PFSK-1 (cell line): ENCODE measurements at regions not wholly inside any gene's neighbourhood (a gene's known extent, or its start where the extent isn't known, plus 50 kb on each side); places are given as distances from the start of the nearest gene placed in this dataset.

Experiments
- FOXP2 ChIP-seq: optimal IDR thresholded peaks from 2 replicates; pipeline ENCODE3; 2011; ENCODE audit warnings: borderline replicate concordance, control low read depth, inconsistent platforms; ENCODE audit not compliant: insufficient read depth; ENCODE audit errors: extremely low read length, extremely low read depth
- POLR2AphosphoS5 ChIP-seq: IDR thresholded peaks from 2 replicates; pipeline ENCODE4 v1.6.1; 2012; ENCODE audit warnings: low read depth, mild to moderate bottlenecking, control low read depth, low read length, moderate library complexity
- SIN3A ChIP-seq: IDR thresholded peaks from 2 replicates; pipeline ENCODE4 v1.6.1; 2012; ENCODE audit warnings: mild to moderate bottlenecking, low read length, moderate library complexity, borderline replicate concordance; ENCODE audit not compliant: insufficient read depth
- TAF1 ChIP-seq: IDR thresholded peaks from 2 replicates; pipeline ENCODE4 v1.6.1; 2012; ENCODE audit warnings: low read length, control low read depth, borderline replicate concordance; ENCODE audit not compliant: insufficient read depth
- TF ChIP-seq, protein P1 (sequence below), 2 experiments: IDR thresholded peaks; 2 replicates each; pipeline versions ENCODE4 v1.6.1 to v1.8.0; 2011 to 2012; ENCODE audit warnings: low read depth in 2 of 2, low read length in 2 of 2, control low read depth in 1 of 2, inconsistent platforms in 1 of 2, mild to moderate bottlenecking in 1 of 2, moderate library complexity in 1 of 2; ENCODE audit not compliant: insufficient read depth in 1 of 2

DNA sequence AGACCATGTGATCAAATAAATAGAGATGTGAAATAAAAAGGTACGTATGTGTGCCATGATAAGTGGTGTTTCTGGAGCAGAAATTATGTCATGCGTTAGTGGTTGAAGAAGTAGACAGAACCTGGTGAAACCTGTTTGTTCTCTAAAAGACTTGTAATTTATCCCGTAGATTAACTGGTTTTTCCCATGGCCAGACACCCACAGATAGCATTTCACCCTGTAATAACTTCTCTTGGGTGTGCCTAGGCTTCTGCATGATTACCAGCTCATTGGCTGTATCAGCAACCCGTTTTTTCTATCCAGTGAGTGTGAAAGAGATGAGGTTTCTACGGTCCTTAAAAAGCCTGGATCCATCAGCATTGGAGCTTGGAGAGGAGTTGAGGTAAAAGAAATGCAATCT, 471.3 kb downstream of the NPIPA7 start:
- no peak for TF ChIP-seq FOXP2
- no peak for TF ChIP-seq POLR2AphosphoS5
- TF ChIP-seq SIN3A, result no peak
- TF ChIP-seq TAF1, result no peak
- TF ChIP-seq, protein P1, sequence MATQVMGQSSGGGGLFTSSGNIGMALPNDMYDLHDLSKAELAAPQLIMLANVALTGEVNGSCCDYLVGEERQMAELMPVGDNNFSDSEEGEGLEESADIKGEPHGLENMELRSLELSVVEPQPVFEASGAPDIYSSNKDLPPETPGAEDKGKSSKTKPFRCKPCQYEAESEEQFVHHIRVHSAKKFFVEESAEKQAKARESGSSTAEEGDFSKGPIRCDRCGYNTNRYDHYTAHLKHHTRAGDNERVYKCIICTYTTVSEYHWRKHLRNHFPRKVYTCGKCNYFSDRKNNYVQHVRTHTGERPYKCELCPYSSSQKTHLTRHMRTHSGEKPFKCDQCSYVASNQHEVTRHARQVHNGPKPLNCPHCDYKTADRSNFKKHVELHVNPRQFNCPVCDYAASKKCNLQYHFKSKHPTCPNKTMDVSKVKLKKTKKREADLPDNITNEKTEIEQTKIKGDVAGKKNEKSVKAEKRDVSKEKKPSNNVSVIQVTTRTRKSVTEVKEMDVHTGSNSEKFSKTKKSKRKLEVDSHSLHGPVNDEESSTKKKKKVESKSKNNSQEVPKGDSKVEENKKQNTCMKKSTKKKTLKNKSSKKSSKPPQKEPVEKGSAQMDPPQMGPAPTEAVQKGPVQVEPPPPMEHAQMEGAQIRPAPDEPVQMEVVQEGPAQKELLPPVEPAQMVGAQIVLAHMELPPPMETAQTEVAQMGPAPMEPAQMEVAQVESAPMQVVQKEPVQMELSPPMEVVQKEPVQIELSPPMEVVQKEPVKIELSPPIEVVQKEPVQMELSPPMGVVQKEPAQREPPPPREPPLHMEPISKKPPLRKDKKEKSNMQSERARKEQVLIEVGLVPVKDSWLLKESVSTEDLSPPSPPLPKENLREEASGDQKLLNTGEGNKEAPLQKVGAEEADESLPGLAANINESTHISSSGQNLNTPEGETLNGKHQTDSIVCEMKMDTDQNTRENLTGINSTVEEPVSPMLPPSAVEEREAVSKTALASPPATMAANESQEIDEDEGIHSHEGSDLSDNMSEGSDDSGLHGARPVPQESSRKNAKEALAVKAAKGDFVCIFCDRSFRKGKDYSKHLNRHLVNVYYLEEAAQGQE (IDR thresholded peaks at IDR 0.05; ENCODE audit: insufficient read depth in 1 of 2, low read depth in 2 of 2, low read length in 2 of 2), result no peak

DNA sequence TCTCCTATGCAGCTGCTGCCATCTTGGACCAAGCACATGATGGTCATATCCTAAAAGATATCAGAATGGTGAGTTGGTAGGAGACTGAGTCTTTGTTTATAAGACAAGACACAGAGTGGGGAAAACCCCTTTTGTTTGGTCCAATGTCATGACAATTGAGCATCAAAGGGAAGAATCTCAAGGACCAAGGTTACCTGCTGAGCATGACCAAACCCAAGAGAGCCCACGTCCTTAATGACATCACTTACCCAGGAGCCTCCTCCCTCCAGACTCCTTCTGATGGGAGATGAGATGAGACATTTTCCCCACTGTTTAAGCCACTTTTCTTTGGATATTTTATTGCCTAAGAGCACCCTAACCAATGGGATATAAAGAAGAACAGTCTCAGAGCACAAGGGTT, 478.1 kb downstream of the NPIPA7 start:
- TF ChIP-seq SIN3A (no peak), TAF1 (no peak), FOXP2 (no peak), POLR2AphosphoS5 (no peak)
- TF ChIP-seq, protein P1 (IDR thresholded peaks at IDR 0.05; ENCODE audit: insufficient read depth in 1 of 2, low read depth in 2 of 2, low read length in 2 of 2), result no peak

DNA sequence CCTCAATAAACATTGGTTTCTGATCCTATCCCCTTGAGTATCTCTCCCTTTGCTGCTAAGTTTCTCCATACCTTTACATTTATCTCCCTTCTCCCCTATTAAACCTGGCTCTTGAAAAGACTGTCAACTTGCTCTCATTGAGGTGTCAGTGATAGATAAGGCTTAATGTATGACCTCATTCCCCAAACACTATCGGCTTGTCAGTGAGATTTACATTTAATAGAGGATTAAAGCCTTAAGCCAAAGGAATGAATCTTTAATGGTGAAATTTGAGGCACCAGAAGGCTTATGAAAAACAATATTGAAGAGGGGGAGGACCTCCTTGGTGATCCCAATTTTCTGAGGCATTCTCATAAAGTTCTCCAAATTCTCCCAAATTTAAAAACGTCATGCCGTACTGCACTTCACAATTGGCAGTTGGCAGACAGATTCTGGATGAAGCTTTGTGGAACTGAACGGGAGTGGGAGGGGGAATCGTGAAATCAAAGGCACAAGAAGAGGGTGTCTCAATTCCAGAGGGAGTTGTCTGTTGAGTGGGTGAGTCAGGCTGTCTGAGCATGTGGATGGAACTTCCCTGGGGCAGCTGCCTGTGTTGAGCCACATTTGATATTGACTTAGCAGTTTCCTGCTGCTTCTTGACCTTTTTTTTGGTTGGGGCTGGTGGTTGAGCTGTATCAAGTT, 478.8 kb downstream of the NPIPA7 start:
- TF ChIP-seq FOXP2 (no peak), POLR2AphosphoS5 (no peak)
- TF ChIP-seq, protein P1 (IDR thresholded peaks at IDR 0.05; ENCODE audit: insufficient read depth in 1 of 2, low read depth in 2 of 2, low read length in 2 of 2), result no peak

DNA sequence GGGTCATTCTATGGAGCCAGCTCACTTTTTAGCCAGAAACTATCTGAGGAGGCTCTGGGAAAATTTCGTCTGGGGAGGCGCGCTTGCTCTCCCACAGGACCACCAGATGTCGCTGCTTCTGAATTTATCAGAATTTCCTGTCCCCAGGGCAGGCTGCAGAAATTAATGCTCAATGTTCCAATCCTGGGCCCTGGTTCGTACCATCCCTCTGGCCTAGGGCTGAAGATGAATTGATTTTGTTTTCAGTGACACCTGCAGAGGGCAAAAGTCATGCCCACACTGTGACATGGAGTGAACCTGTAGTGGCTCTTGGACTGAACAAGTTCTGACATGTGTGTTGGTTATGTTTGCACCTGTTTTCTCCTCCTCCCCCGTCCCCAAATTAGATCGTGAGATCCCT, 482.6 kb downstream of the NPIPA7 start:
- TF ChIP-seq, protein P1 (IDR thresholded peaks at IDR 0.05; ENCODE audit: insufficient read depth in 1 of 2, low read depth in 2 of 2, low read length in 2 of 2), result no peak
- TF ChIP-seq POLR2AphosphoS5 (no peak), TAF1 (no peak), SIN3A (no peak), FOXP2 (no peak)

DNA sequence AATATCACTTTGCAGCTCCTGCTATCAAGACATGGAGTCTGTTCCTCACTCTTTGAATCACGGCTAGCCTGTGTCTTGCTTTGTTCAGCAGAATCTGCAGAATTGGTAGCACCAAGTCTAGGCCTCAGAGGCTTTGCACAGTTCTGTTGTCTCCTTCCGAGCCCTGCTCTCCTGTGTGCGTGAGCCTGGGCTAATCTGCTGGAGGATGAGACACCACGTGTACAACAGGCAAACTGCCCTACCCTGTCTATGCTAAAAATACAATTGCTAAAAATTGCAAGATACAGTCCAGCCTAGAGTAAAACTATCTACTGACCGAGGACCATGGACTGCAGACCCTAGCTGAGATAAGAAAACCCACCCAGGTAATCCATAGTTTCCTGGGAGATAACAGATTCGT, 484.7 kb downstream of the NPIPA7 start:
- TF ChIP-seq TAF1 (no peak), FOXP2 (no peak), POLR2AphosphoS5 (no peak)
- TF ChIP-seq, protein P1 (IDR thresholded peaks at IDR 0.05; ENCODE audit: insufficient read depth in 1 of 2, low read depth in 2 of 2, low read length in 2 of 2), result no peak
